Ishikawa (cell line): ENCODE measurements at regions not wholly inside any gene's neighbourhood (a gene's known extent, or its start where the extent isn't known, plus 50 kb on each side); places are given as distances from the start of the nearest gene placed in this dataset.

Experiments used
- FOXM1 ChIP-seq: IDR thresholded peaks from 2 replicates; pipeline ENCODE4 v1.6.1; 2012; ENCODE audit warnings: low read depth, borderline replicate concordance
- USF1 ChIP-seq: IDR thresholded peaks from 2 replicates; pipeline ENCODE4 v1.6.1; 2012
- YY1 ChIP-seq: IDR thresholded peaks from 2 replicates; pipeline ENCODE4 v1.6.1; 2012; ENCODE audit warnings: low read depth

GRCh38 chr12:45582536-45582935, 147.0 kb upstream of the ARID2 start:
- no peak for TF ChIP-seq YY1
- no peak for TF ChIP-seq USF1
- TF ChIP-seq FOXM1 = no peak
